H9 (cell line): ENCODE measurements at regions not wholly inside any gene's neighbourhood (a gene's known extent, or its start where the extent isn't known, plus 50 kb on each side); places are given as distances from the start of the nearest gene placed in this dataset.

ENCODE experiments used
- DNase-seq: peaks from one replicate; pipeline ENCODE4 v3.0.0-alpha.2; 2017
- H2AFZ ChIP-seq: one replicate; pipeline ENCODE4 v1.6.1; 2013; ENCODE audit warnings: mild to moderate bottlenecking, low read length, control low read depth, moderate library complexity
- H2AK5ac ChIP-seq: 2 replicates; pipeline ENCODE4 v1.6.1; 2013; ENCODE audit warnings: low read length, control low read depth, mixed read lengths; ENCODE audit not compliant: insufficient read length
- H2BK120ac ChIP-seq: one replicate; pipeline ENCODE4 v1.6.1; 2013; ENCODE audit warnings: low read depth, mild to moderate bottlenecking, low read length, control low read depth, inconsistent platforms; ENCODE audit not compliant: poor library complexity, severe bottlenecking
- H2BK12ac ChIP-seq: 2 replicates; pipeline ENCODE4 v1.6.1; 2013; ENCODE audit warnings: low read length, control low read depth, mixed read lengths, low read depth; ENCODE audit not compliant: insufficient read length
- H2BK15ac ChIP-seq: 2 replicates; pipeline ENCODE4 v1.6.1; 2013; ENCODE audit warnings: low read depth, low read length, control low read depth
- H2BK20ac ChIP-seq: one replicate; pipeline ENCODE4 v1.6.1; 2013; ENCODE audit warnings: low read depth, mild to moderate bottlenecking, low read length, control low read depth, inconsistent platforms; ENCODE audit not compliant: poor library complexity, severe bottlenecking
- H2BK5ac ChIP-seq: 2 replicates; pipeline ENCODE4 v1.6.1; 2013; ENCODE audit warnings: low read length, control low read depth, mixed read lengths; ENCODE audit not compliant: insufficient read length
- H3K14ac ChIP-seq: 2 replicates; pipeline ENCODE4 v1.6.1; 2013; ENCODE audit warnings: low read length, control low read depth; ENCODE audit not compliant: insufficient read depth
- H3K18ac ChIP-seq: 2 replicates; pipeline ENCODE4 v1.6.1; 2013; ENCODE audit warnings: low read depth, mild to moderate bottlenecking, mixed read lengths, low read length, control low read depth; ENCODE audit not compliant: insufficient read length
- H3K23ac ChIP-seq: 2 replicates; pipeline ENCODE4 v1.6.1; 2013; ENCODE audit warnings: low read length, control low read depth, mixed read lengths, low read depth; ENCODE audit not compliant: insufficient read length
- H3K23me2 ChIP-seq: 2 replicates; pipeline ENCODE4 v1.6.1; 2013; ENCODE audit warnings: low read depth, mild to moderate bottlenecking, mixed read lengths, low read length, control low read depth; ENCODE audit not compliant: insufficient read length, poor library complexity, severe bottlenecking
- H3K27ac ChIP-seq: 2 replicates; pipeline ENCODE4 v1.5.1; 2013; ENCODE audit warnings: low read length, control low read depth, mixed read lengths, low read depth; ENCODE audit not compliant: insufficient read length
- H3K27me3 ChIP-seq: 2 replicates; pipeline ENCODE4 v1.6.1; 2013; ENCODE audit warnings: low read length, control low read depth, inconsistent platforms; ENCODE audit not compliant: insufficient read depth
- H3K4ac ChIP-seq: 2 replicates; pipeline ENCODE4 v1.6.1; 2013; ENCODE audit warnings: low read depth, mild to moderate bottlenecking, control low read depth, inconsistent platforms, low read length, moderate library complexity
- H3K4me1 ChIP-seq: 2 replicates; pipeline ENCODE4 v1.6.1; 2013; ENCODE audit warnings: low read length, control low read depth, inconsistent platforms; ENCODE audit not compliant: insufficient read depth
- H3K4me2 ChIP-seq: 2 replicates; pipeline ENCODE4 v1.6.1; 2013; ENCODE audit warnings: low read length, control low read depth, mixed read lengths; ENCODE audit not compliant: insufficient read length, insufficient read depth
- H3K56ac ChIP-seq: 2 replicates; pipeline ENCODE4 v1.6.1; 2013; ENCODE audit warnings: low read depth, mild to moderate bottlenecking, mixed read lengths, low read length, control low read depth; ENCODE audit not compliant: insufficient read length
- H3K79me1 ChIP-seq: 2 replicates; pipeline ENCODE4 v1.6.1; 2013; ENCODE audit warnings: low read depth, mild to moderate bottlenecking, moderate library complexity, low read length, control low read depth, inconsistent platforms; ENCODE audit not compliant: insufficient read depth, poor library complexity, severe bottlenecking
- H3K79me2 ChIP-seq: 2 replicates; pipeline ENCODE4 v1.6.1; 2013; ENCODE audit warnings: low read length, control low read depth, inconsistent platforms; ENCODE audit not compliant: insufficient read depth
- H3K9ac ChIP-seq: 2 replicates; pipeline ENCODE4 v1.6.1; 2013; ENCODE audit warnings: low read length, control low read depth, mixed read lengths; ENCODE audit not compliant: insufficient read length; ENCODE audit errors: extremely low read depth
- H3K9me3 ChIP-seq: one replicate; pipeline ENCODE4 v1.6.1; 2013; ENCODE audit warnings: low read depth, low read length, inconsistent platforms; ENCODE audit not compliant: control insufficient read depth
- H3T11ph ChIP-seq: one replicate; pipeline ENCODE4 v1.6.1; 2013; ENCODE audit warnings: mild to moderate bottlenecking, low read length, control low read depth, inconsistent platforms
- H4K20me1 ChIP-seq: one replicate; pipeline ENCODE4 v1.6.1; 2013; ENCODE audit not compliant: control insufficient read depth, insufficient read length, insufficient read depth
- H4K5ac ChIP-seq: 2 replicates; pipeline ENCODE4 v1.6.1; 2013; ENCODE audit warnings: low read depth, mild to moderate bottlenecking, mixed read lengths, low read length, control low read depth; ENCODE audit not compliant: insufficient read length
- H4K8ac ChIP-seq: replicated peaks from 2 replicates; pipeline ENCODE4 v1.6.1; 2013; ENCODE audit warnings: low read length, control low read depth, mixed read lengths, low read depth; ENCODE audit not compliant: insufficient read length
- H4K91ac ChIP-seq: 2 replicates; pipeline ENCODE4 v1.6.1; 2013; ENCODE audit warnings: low read depth, mild to moderate bottlenecking, moderate library complexity, mixed read lengths, low read length, control low read depth; ENCODE audit not compliant: insufficient read length
- H3K27ac Mint-ChIP-seq, 3 experiments: 2 replicates in 2 of 3; 3 replicates in 1 of 3; pipeline ENCODE4 v1.8.0; 2020 to 2021; ENCODE audit warnings: mixed read lengths in 3 of 3, mild to moderate bottlenecking in 1 of 3, moderate library complexity in 1 of 3
- H3K27me3 Mint-ChIP-seq: 2 replicates; pipeline ENCODE4 v1.8.0; 2021; ENCODE audit warnings: low read depth, mild to moderate bottlenecking, moderate library complexity, mixed read lengths
- H3K36me3 Mint-ChIP-seq, 3 experiments: 2 replicates in 2 of 3; 3 replicates in 1 of 3; pipeline ENCODE4 v1.8.0; 2020 to 2021; ENCODE audit warnings: low read depth in 3 of 3, mixed read lengths in 3 of 3; ENCODE audit not compliant: insufficient read depth in 1 of 3
- H3K4me1 Mint-ChIP-seq, 2 experiments: 2 replicates each; pipeline ENCODE4 v1.8.0; 2020; ENCODE audit warnings: mixed read lengths in 2 of 2
- H3K4me3 Mint-ChIP-seq, 2 experiments: 2 replicates in 1 of 2; 3 replicates in 1 of 2; pipeline ENCODE4 v1.8.0; 2020 to 2021; ENCODE audit warnings: mild to moderate bottlenecking in 2 of 2, mixed read lengths in 2 of 2, moderate library complexity in 1 of 2
- H3K9me3 Mint-ChIP-seq, 2 experiments: 2 replicates in 1 of 2; 3 replicates in 1 of 2; pipeline ENCODE4 v1.8.0; 2020; ENCODE audit warnings: mild to moderate bottlenecking in 2 of 2, mixed read lengths in 2 of 2, moderate library complexity in 1 of 2
- WGBS: extraction: QIAGEN DNeasy Blood & Tissue Kit; methylation state at CpG from one replicate; pipeline ENCODE4 v1.1.7; 2013; ENCODE audit warnings: missing lambda C conversion rate, low lambda C conversion rate, mixed read lengths; ENCODE audit not compliant: insufficient read length; ENCODE audit errors: extremely low coverage; 5-methylcytosine and 5-hydroxymethylcytosine counted together
- TF ChIP-seq, protein P1 (sequence below): fragments of 200-600 bp; sonication (generic); conservative IDR thresholded peaks from 3 replicates; pipeline ENCODE4 v1.8.0; 2021; ENCODE audit warnings: antibody characterized with exemption, mild to moderate bottlenecking

DNA sequence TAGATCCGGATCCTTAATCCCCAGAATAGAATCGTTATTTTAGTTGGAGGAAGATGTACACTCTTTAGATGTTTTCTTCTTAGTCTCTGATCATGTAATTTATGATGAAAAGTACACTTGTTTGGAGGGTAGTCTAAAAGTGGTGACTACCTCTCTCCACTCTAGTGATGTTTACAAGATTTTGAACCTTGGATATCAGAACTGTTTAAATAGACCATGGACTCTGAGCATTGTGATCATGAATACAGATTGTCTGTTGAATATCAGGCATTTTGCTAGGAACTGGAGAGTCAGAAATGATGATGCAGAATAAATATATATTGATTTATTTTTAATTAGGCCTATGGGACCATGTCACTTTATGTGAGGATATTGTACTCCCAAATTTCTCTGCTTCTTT is 706.3 kb upstream of the WWC1 start:
- Histone ChIP-seq H3K79me1 (no peaks in the 10 kb centered on the region), H2BK5ac (no peak overlapping the region), H2AFZ (no peak overlapping the region), H3K18ac (no peak overlapping the region), H2BK12ac (no peak overlapping the region), H4K5ac (no peak overlapping the region), H4K8ac (no peak overlapping the region), H3T11ph (no peak overlapping the region), H4K20me1 (no peaks in the 10 kb centered on the region), H3K9ac (no peak overlapping the region), H2AK5ac (no peak overlapping the region), H4K91ac (no peak overlapping the region), H3K79me2 (no peaks in the 10 kb centered on the region), H3K27me3 (no peaks in the 10 kb centered on the region), H2BK20ac (no peak overlapping the region), H3K27ac (no peak overlapping the region), H3K4me2 (no peak overlapping the region), H2BK15ac (no peak overlapping the region), H3K4me1 (no peaks in the 10 kb centered on the region; the same call in 1 of the 2 replicates), H3K14ac (no peak overlapping the region), H3K9me3 (no peaks in the 10 kb centered on the region), H3K23ac (no peak overlapping the region), H2BK120ac (no peak overlapping the region), H3K23me2 (no peaks in the 10 kb centered on the region), H3K4ac (no peak overlapping the region), H3K56ac (no peak overlapping the region)
- peaks cover 4 to 7% of the 10 kb centered on the region in 2 experiments; a peak in 2 of 4 replicates for H3K4me1 Mint-ChIP-seq
- TF ChIP-seq, protein P1, sequence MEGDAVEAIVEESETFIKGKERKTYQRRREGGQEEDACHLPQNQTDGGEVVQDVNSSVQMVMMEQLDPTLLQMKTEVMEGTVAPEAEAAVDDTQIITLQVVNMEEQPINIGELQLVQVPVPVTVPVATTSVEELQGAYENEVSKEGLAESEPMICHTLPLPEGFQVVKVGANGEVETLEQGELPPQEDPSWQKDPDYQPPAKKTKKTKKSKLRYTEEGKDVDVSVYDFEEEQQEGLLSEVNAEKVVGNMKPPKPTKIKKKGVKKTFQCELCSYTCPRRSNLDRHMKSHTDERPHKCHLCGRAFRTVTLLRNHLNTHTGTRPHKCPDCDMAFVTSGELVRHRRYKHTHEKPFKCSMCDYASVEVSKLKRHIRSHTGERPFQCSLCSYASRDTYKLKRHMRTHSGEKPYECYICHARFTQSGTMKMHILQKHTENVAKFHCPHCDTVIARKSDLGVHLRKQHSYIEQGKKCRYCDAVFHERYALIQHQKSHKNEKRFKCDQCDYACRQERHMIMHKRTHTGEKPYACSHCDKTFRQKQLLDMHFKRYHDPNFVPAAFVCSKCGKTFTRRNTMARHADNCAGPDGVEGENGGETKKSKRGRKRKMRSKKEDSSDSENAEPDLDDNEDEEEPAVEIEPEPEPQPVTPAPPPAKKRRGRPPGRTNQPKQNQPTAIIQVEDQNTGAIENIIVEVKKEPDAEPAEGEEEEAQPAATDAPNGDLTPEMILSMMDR, result no peak
- H3K27me3 Mint-ChIP-seq, result no peaks in the 10 kb centered on the region
- no peaks in the 10 kb centered on the region; a peak in 1 of 7 replicates for H3K36me3 Mint-ChIP-seq
- no peak overlapping the region for H3K4me3 Mint-ChIP-seq
- WGBS, result no CpG with 5 or more reads among the region's 2 CpGs
- no peaks in the 10 kb centered on the region; a peak in 2 of 5 replicates for H3K9me3 Mint-ChIP-seq
- H3K27ac Mint-ChIP-seq, result no peak overlapping the region
- DNase-seq, result no peak
